ENCODE measurements at regions not wholly inside any gene's neighbourhood (a gene's known extent, or its start where the extent isn't known, plus 50 kb on each side); places are given as distances from the start of the nearest gene placed in this dataset.

DNA sequence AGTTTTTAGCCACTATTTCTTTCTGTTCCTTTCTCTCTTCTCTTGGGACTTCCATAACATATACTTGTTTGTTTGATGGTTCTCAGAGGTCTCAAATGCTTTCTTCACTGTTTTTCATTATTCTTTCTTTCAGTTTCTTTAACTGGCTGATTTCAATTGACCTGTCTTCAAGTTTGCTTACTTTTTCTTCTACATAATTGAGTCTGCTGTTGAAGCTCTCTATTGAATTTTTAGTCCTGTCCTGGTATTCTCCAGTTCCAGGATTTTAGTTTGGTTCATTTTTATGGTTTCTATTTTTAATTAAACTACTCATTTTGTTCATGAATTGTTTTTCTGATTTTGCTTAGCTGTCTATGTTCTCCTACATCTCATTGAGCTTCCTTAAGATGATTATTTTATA is 1305.3 kb upstream of the CELF2 start:
- TF ChIP-seq, protein P1, sequence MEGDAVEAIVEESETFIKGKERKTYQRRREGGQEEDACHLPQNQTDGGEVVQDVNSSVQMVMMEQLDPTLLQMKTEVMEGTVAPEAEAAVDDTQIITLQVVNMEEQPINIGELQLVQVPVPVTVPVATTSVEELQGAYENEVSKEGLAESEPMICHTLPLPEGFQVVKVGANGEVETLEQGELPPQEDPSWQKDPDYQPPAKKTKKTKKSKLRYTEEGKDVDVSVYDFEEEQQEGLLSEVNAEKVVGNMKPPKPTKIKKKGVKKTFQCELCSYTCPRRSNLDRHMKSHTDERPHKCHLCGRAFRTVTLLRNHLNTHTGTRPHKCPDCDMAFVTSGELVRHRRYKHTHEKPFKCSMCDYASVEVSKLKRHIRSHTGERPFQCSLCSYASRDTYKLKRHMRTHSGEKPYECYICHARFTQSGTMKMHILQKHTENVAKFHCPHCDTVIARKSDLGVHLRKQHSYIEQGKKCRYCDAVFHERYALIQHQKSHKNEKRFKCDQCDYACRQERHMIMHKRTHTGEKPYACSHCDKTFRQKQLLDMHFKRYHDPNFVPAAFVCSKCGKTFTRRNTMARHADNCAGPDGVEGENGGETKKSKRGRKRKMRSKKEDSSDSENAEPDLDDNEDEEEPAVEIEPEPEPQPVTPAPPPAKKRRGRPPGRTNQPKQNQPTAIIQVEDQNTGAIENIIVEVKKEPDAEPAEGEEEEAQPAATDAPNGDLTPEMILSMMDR (IDR thresholded peaks at IDR 0.05; ENCODE audit: insufficient read depth, low read length, poor library complexity, severe bottlenecking) = no peak
- TF ChIP-seq EZH2phosphoT487 (conservative IDR thresholded peaks at IDR 0.05; ENCODE audit: low read length) = no peak
